ENCODE measurements at regions not wholly inside any gene's neighbourhood (a gene's known extent, or its start where the extent isn't known, plus 50 kb on each side); places are given as distances from the start of the nearest gene placed in this dataset.
"Not testable (repeated sequence)": the region's sequence is repeated elsewhere in the genome, so short reads cannot be mapped to it uniquely, and the experiment has no call there.

- DNase-seq (ENCODE audit: low spot score), result no peak
These were observed 470.0 kb upstream of the CAMK1G start for GRCh38 chr1:209113521-209113920.

- no peak for DNase-seq (ENCODE audit: low spot score)
These were observed 466.8 kb upstream of the CAMK1G start for GRCh38 chr1:209116705-209117104.

GRCh38 chr1:209123601-209124000 lies 459.9 kb upstream of the CAMK1G start:
- DNase-seq (ENCODE audit: low spot score), result no peak

GRCh38 chr1:209129091-209129490 lies 454.4 kb upstream of the CAMK1G start:
- not testable (repeated sequence) for DNase-seq (ENCODE audit: low spot score)

GRCh38 chr1:209130886-209131285 lies 452.6 kb upstream of the CAMK1G start:
- DNase-seq (ENCODE audit: low spot score), result no peak

GRCh38 chr1:209132736-209133467 lies 450.6 kb upstream of the CAMK1G start:
- no peak for DNase-seq (ENCODE audit: low spot score)

- DNase-seq (ENCODE audit: low spot score), result no peak
These were observed 449.5 kb upstream of the CAMK1G start for GRCh38 chr1:209134001-209134400.

- no peak for DNase-seq (ENCODE audit: low spot score)
These were observed 439.6 kb upstream of the CAMK1G start for GRCh38 chr1:209143916-209144315.

GRCh38 chr1:209150114-209150513 lies 433.4 kb upstream of the CAMK1G start:
- DNase-seq (ENCODE audit: low spot score), result no peak

- no peak for DNase-seq (ENCODE audit: low spot score)
These were observed 430.1 kb upstream of the CAMK1G start for GRCh38 chr1:209153411-209153810.

GRCh38 chr1:209154912-209155311 lies 428.6 kb upstream of the CAMK1G start:
- no peak for DNase-seq (ENCODE audit: low spot score)

GRCh38 chr1:209155546-209155945 lies 428.0 kb upstream of the CAMK1G start:
- no peak for DNase-seq (ENCODE audit: low spot score)

GRCh38 chr1:209156991-209157390 lies 426.5 kb upstream of the CAMK1G start:
- DNase-seq (ENCODE audit: low spot score), result no peak

- DNase-seq (ENCODE audit: low spot score), result no peak
These were observed 425.8 kb upstream of the CAMK1G start for GRCh38 chr1:209157546-209158249.

- no peak for DNase-seq (ENCODE audit: low spot score)
These were observed 424.7 kb upstream of the CAMK1G start for GRCh38 chr1:209158851-209159250.

GRCh38 chr1:209160230-209160629 lies 423.3 kb upstream of the CAMK1G start:
- no peak for DNase-seq (ENCODE audit: low spot score)

GRCh38 chr1:209162651-209163050 lies 420.9 kb upstream of the CAMK1G start:
- peak; percentile 18 for DNase-seq (ENCODE audit: low spot score)

GRCh38 chr1:209168204-209168603 lies 415.3 kb upstream of the CAMK1G start:
- peak; percentile 6 for DNase-seq (ENCODE audit: low spot score)

GRCh38 chr1:209171151-209171550 lies 412.4 kb upstream of the CAMK1G start:
- no peak for DNase-seq (ENCODE audit: low spot score)

GRCh38 chr1:209172286-209172685 lies 411.2 kb upstream of the CAMK1G start:
- DNase-seq (ENCODE audit: low spot score), result no peak

- not testable (repeated sequence) for DNase-seq (ENCODE audit: low spot score)
These were observed 410.5 kb upstream of the CAMK1G start for GRCh38 chr1:209172792-209173542.

GRCh38 chr1:209173796-209174195 lies 409.7 kb upstream of the CAMK1G start:
- not testable (repeated sequence) for DNase-seq (ENCODE audit: low spot score)

Data from Ammon's horn (tissue), 1 donor.